ENCODE measurements at regions not wholly inside any gene's neighbourhood (a gene's known extent, or its start where the extent isn't known, plus 50 kb on each side); places are given as distances from the start of the nearest gene placed in this dataset.

DNA sequence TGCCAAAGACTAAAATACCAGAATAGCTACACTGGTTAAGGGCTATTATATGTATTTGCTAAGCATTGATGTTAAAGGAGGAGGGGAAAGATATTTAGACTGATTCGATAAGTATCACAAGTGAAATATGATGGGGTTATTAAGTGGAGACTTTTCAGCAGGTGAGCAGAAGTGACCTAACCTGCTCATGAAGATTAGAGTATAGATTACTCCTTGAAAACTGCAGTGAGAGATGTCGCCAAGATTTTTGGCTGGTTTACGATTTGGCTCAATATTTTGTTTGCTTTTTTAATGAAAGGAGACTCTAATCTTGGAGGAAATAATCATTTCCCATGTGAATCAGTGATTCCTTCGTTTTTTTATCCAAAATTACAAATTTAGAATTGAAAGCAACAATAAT, 1279.5 kb upstream of the TENM4 start:
- no peak overlapping the region for H2BK20ac ChIP-seq (ENCODE audit: low read length)
- no peak for FAIRE-seq
- no peak overlapping the region for H3K27ac ChIP-seq (ENCODE audit: low read depth, low read length)
- no peak for TF ChIP-seq CTBP2 (IDR thresholded peaks at IDR 0.05; ENCODE audit: borderline replicate concordance, insufficient read depth, insufficient read length, low read length)
- TF ChIP-seq SUZ12 (IDR thresholded peaks at IDR 0.05; ENCODE audit: low read length) = no peak
- no peak for TF ChIP-seq EGR1 (IDR thresholded peaks at IDR 0.05; ENCODE audit: borderline replicate concordance, low read depth, low read length)
- TF ChIP-seq SAP30 (IDR thresholded peaks at IDR 0.05; ENCODE audit: insufficient read depth, insufficient replicate concordance, low read length) = no peak
- TF ChIP-seq HDAC2 (IDR thresholded peaks at IDR 0.05; ENCODE audit: borderline replicate concordance in 1 of 2, low read depth in 2 of 2, low read length in 2 of 2) = no peak
- no peak for TF ChIP-seq SIN3A (conservative IDR thresholded peaks at IDR 0.05 in 1 of 2, IDR thresholded peaks at IDR 0.05 in 1 of 2; ENCODE audit: low read depth in 1 of 2, low read length in 2 of 2)
- TF ChIP-seq JUN (IDR thresholded peaks at IDR 0.05; ENCODE audit: low read depth, low read length) = no peak
- TF ChIP-seq SP2 (IDR thresholded peaks at IDR 0.05; ENCODE audit: low read length) = no peak
- no peak for TF ChIP-seq EP300 (IDR thresholded peaks at IDR 0.05; ENCODE audit: borderline replicate concordance in 1 of 2, low read depth in 2 of 2, low read length in 2 of 2)
- TF ChIP-seq, protein P1, sequence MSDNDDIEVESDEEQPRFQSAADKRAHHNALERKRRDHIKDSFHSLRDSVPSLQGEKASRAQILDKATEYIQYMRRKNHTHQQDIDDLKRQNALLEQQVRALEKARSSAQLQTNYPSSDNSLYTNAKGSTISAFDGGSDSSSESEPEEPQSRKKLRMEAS (IDR thresholded peaks at IDR 0.05) = no peak
- no peak for TF ChIP-seq SP4 (IDR thresholded peaks at IDR 0.05; ENCODE audit: low read length)
- TF ChIP-seq TEAD4 (IDR thresholded peaks at IDR 0.05; ENCODE audit: low read depth, low read length) = no peak
- TF ChIP-seq KDM4A (IDR thresholded peaks at IDR 0.05; ENCODE audit: low read depth, low read length, severe bottlenecking) = no peak
- TF ChIP-seq SP1 (IDR thresholded peaks at IDR 0.05; ENCODE audit: low read depth, low read length) = no peak

More for the DNA sequence above, 1279.5 kb upstream of the TENM4 start:
- no peak overlapping the region for H4K5ac ChIP-seq (ENCODE audit: insufficient read length, low read depth, low read length)
- H2BK15ac ChIP-seq (ENCODE audit: low read length) = no peak overlapping the region
- no peak overlapping the region for H2AK5ac ChIP-seq (ENCODE audit: low read depth, low read length)
- no peaks in the 10 kb centered on the region for H3K79me1 ChIP-seq (ENCODE audit: low read depth, low read length)
- H3K4ac ChIP-seq (replicated peaks; ENCODE audit: insufficient read length, low read depth, low read length) = no peak overlapping the region
- DNase-seq (ENCODE audit: low read depth in 1 of 2, low spot score in 2 of 2) = no peak
- H2BK12ac ChIP-seq (ENCODE audit: low read depth, low read length) = no peak overlapping the region
- no peaks in the 10 kb centered on the region for H3K4me1 ChIP-seq (replicated peaks in 1 of 4; ENCODE audit: control insufficient read depth in 3 of 4, insufficient read depth in 4 of 4, low read length in 3 of 4)
- no peak overlapping the region for H3K4me3 ChIP-seq (ENCODE audit: extremely low read depth in 1 of 4, insufficient read depth in 2 of 4, low read depth in 3 of 4, low read length in 4 of 4)
- H4K20me1 ChIP-seq (replicated peaks in 1 of 2; ENCODE audit: control insufficient read depth in 1 of 2, insufficient read depth in 2 of 2, low read length in 2 of 2) = no peaks in the 10 kb centered on the region
- ChIA-PET CTCF (ENCODE audit: partially characterized antibody) (interaction anchor here (1.2 kb wide), 1 partner anchor 58 kb away, joined by 3 read pairs; no protein-coding TSS in a partner anchor), POLR2A (ENCODE audit: partially characterized antibody) (no interaction called here)
- no peak overlapping the region for H3K14ac ChIP-seq (ENCODE audit: insufficient read length)
- H2BK120ac ChIP-seq (replicated peaks; ENCODE audit: low read depth, low read length) = no peak overlapping the region
- no peaks in the 10 kb centered on the region for H3K9me3 ChIP-seq (ENCODE audit: insufficient read depth in 2 of 2, low read depth in 1 of 2, low read length in 1 of 2)
- 86% methylated on average over 4 of the region's 4 CpGs; no CpG with 5 or more reads in 1 of the 2 experiments for WGBS, 2 experiments (ENCODE audit: extremely low coverage in 1 of 2, insufficient coverage in 1 of 2, insufficient read length in 1 of 2, insufficient replicate concordance in 2 of 2, low coverage in 1 of 2, low lambda C conversion rate in 2 of 2, missing lambda C conversion rate in 1 of 2)
- H3K18ac ChIP-seq (ENCODE audit: extremely low read depth, low read length) = no peak overlapping the region
- H2AFZ ChIP-seq (ENCODE audit: low read length) = no peak overlapping the region
- no peaks in the 10 kb centered on the region for H3K79me2 ChIP-seq (ENCODE audit: control insufficient read depth in 1 of 2, insufficient read depth in 2 of 2, low read length in 2 of 2)
- H3K36me3 ChIP-seq (ENCODE audit: control insufficient read depth in 2 of 4, insufficient read depth in 4 of 4, low read length in 3 of 4) = no peaks in the 10 kb centered on the region
- H4K8ac ChIP-seq (ENCODE audit: extremely low read depth, insufficient read depth, low read length) = no peak overlapping the region
- H3K9ac ChIP-seq (replicated peaks in 1 of 4; ENCODE audit: extremely low read depth in 1 of 4, low read depth in 3 of 4, low read length in 3 of 4) = no peak overlapping the region
- H2BK5ac ChIP-seq (ENCODE audit: low read depth, low read length) = no peak overlapping the region
- no peak overlapping the region for H3K23ac ChIP-seq (ENCODE audit: insufficient read length)
- no peaks in the 10 kb centered on the region for H3K23me2 ChIP-seq (ENCODE audit: low read depth, low read length)
- no peaks in the 10 kb centered on the region for H3K27me3 ChIP-seq (replicated peaks in 1 of 4; ENCODE audit: control insufficient read depth in 3 of 4, extremely low read depth in 1 of 4, insufficient read depth in 3 of 4, low read length in 3 of 4)
- H3K4me2 ChIP-seq (ENCODE audit: insufficient read depth in 1 of 2, low read depth in 2 of 2, low read length in 2 of 2) = no peak overlapping the region
- H3K56ac ChIP-seq (replicated peaks; ENCODE audit: insufficient read length, low read depth, low read length) = no peak overlapping the region
- no peak overlapping the region for H4K91ac ChIP-seq (replicated peaks; ENCODE audit: insufficient read length, low read length)

Measured in H1 (cell line).